Erythroblast (primary cell): ENCODE measurements at regions not wholly inside any gene's neighbourhood (a gene's known extent, or its start where the extent isn't known, plus 50 kb on each side); places are given as distances from the start of the nearest gene placed in this dataset.

ENCODE experiments used
- DNase-seq, 2 experiments: peaks; one replicate each; lab custom pipeline; 2025; lab: John Stamatoyannopoulos, UW
- GATA1 ChIP-seq: IDR thresholded peaks from 2 replicates; pipeline ENCODE4 v1.6.1; 2011; ENCODE audit warnings: low read depth, mild to moderate bottlenecking, control low read depth, low read length, moderate library complexity
- POLR2A ChIP-seq: IDR thresholded peaks from 2 replicates; pipeline ENCODE4 v1.6.1; 2011; ENCODE audit warnings: mild to moderate bottlenecking, low read length

GRCh38 chr3:139870000-139870675 lies 64.8 kb upstream of the CLSTN2 start:
- no peak for DNase-seq
- TF ChIP-seq GATA1 (no peak), POLR2A (no peak)

GRCh38 chr3:139868773-139869172 lies 66.2 kb upstream of the CLSTN2 start:
- DNase-seq = no peak
- TF ChIP-seq POLR2A = no peak
- no peak for TF ChIP-seq GATA1

- no peak for TF ChIP-seq GATA1
- TF ChIP-seq POLR2A = no peak
- no peak for DNase-seq
These were observed 86.3 kb upstream of the CLSTN2 start for GRCh38 chr3:139848660-139849059.

GRCh38 chr3:139846729-139847128 lies 88.3 kb upstream of the CLSTN2 start:
- TF ChIP-seq POLR2A = no peak
- TF ChIP-seq GATA1 = no peak
- no peak for DNase-seq

GRCh38 chr3:139839659-139840058 lies 95.3 kb upstream of the CLSTN2 start:
- TF ChIP-seq GATA1 (no peak), POLR2A (no peak)
- no peak for DNase-seq

GRCh38 chr3:139839014-139839413 lies 96.0 kb upstream of the CLSTN2 start:
- no peak for TF ChIP-seq POLR2A
- TF ChIP-seq GATA1 = no peak
- no peak for DNase-seq

GRCh38 chr3:139838269-139838957 lies 96.6 kb upstream of the CLSTN2 start:
- TF ChIP-seq POLR2A (no peak), GATA1 (no peak)
- no peak for DNase-seq

- TF ChIP-seq POLR2A (no peak), GATA1 (no peak)
- no peak for DNase-seq
These were observed 98.1 kb upstream of the CLSTN2 start for GRCh38 chr3:139836698-139837464.

GRCh38 chr3:139835830-139836683 lies 98.9 kb upstream of the CLSTN2 start:
- no peak for DNase-seq
- TF ChIP-seq GATA1 (no peak), POLR2A (no peak)

GRCh38 chr3:139832998-139833397 lies 102.0 kb upstream of the CLSTN2 start:
- TF ChIP-seq GATA1 (no peak), POLR2A (no peak)
- DNase-seq = no peak

- DNase-seq = no peak
- TF ChIP-seq GATA1 = no peak
- TF ChIP-seq POLR2A = no peak
These were observed 104.2 kb upstream of the CLSTN2 start for GRCh38 chr3:139830817-139831216.

- TF ChIP-seq POLR2A = no peak
- TF ChIP-seq GATA1 = no peak
- DNase-seq = no peak
These were observed 107.2 kb upstream of the CLSTN2 start for GRCh38 chr3:139827833-139828232.

- TF ChIP-seq POLR2A (no peak), GATA1 (no peak)
These were observed 110.1 kb upstream of the CLSTN2 start for GRCh38 chr3:139824864-139825263.

More at GRCh38 chr3:139824864-139825263, 110.1 kb upstream of the CLSTN2 start:
- no peak for DNase-seq
